ENCODE measurements at regions not wholly inside any gene's neighbourhood (a gene's known extent, or its start where the extent isn't known, plus 50 kb on each side); places are given as distances from the start of the nearest gene placed in this dataset.

- TF ChIP-seq PRDM4 (tag by site-specific recombination; IDR thresholded peaks at IDR 0.05), result no peak
- TF ChIP-seq ZBTB48 (tag by site-specific recombination; IDR thresholded peaks at IDR 0.05), result no peak
Measured at GRCh38 chr20:3318226-3318884, 79.4 kb upstream of the SLC4A11 start (continued).

GRCh38 chr20:3316136-3316535 is 77.1 kb upstream of the SLC4A11 start:
- H3K4me1 ChIP-seq (ENCODE audit: control insufficient read depth, insufficient read depth, low read length), result peaks cover 3% of the 10 kb centered on the region; the same call in 1 of the 2 replicates
- no peak for TF ChIP-seq ZNF121 (tag by site-specific recombination; IDR thresholded peaks at IDR 0.05)
- TF ChIP-seq PRDM4 (tag by site-specific recombination; IDR thresholded peaks at IDR 0.05), result no peak
- no peak for TF ChIP-seq ZBTB49 (tag by site-specific recombination; IDR thresholded peaks at IDR 0.05; ENCODE audit: low read depth)
- no peak for TF ChIP-seq ZNF660 (tag by site-specific recombination; IDR thresholded peaks at IDR 0.05)
- no peak for TF ChIP-seq ZNF211 (tag by site-specific recombination; IDR thresholded peaks at IDR 0.05; ENCODE audit: low read depth)
- no peak for TF ChIP-seq ZNF214 (tag by site-specific recombination; IDR thresholded peaks at IDR 0.05; ENCODE audit: borderline replicate concordance)
- TF ChIP-seq ZNF488 (tag by site-specific recombination; IDR thresholded peaks at IDR 0.05), result no peak
- no peak for TF ChIP-seq ZNF510 (tag by site-specific recombination; IDR thresholded peaks at IDR 0.05; ENCODE audit: insufficient replicate concordance)
- TF ChIP-seq ZIC2 (tag by site-specific recombination; IDR thresholded peaks at IDR 0.05), result no peak
- no peak for TF ChIP-seq INSM2 (tag by site-specific recombination; IDR thresholded peaks at IDR 0.05)
- TF ChIP-seq OVOL3 (tag by site-specific recombination; IDR thresholded peaks at IDR 0.05), result no peak
- ChIA-PET CTCF (interaction anchor here (0.5 to 4.9 kb wide), 27 partner anchors 10 to 561 kb away, joined by 3 to 54 read pairs (median 4); no protein-coding TSS in a partner anchor), POLR2A (interaction anchor here (0.6 to 0.7 kb wide), 6 partner anchors 93 to 626 kb away, joined by 3 to 14 read pairs (median 4); partner anchors contain the start of gene MRPS26)
- no peak overlapping the region for H3K4me3 ChIP-seq (ENCODE audit: low read depth, low read length)
- H3K27ac ChIP-seq (ENCODE audit: extremely low read depth, low read depth, low read length), result no peak overlapping the region
- peaks cover 7 to 8% of the 10 kb centered on the region in 2 experiments for H3K36me3 ChIP-seq (ENCODE audit: control insufficient read depth in 2 of 2, insufficient read depth in 1 of 2, low read length in 2 of 2)
- no peaks in the 10 kb centered on the region for H3K9me3 ChIP-seq (ENCODE audit: control insufficient read depth, insufficient read depth, low read depth, low read length)
